HEK293 (cell line): ENCODE measurements at regions not wholly inside any gene's neighbourhood (a gene's known extent, or its start where the extent isn't known, plus 50 kb on each side); places are given as distances from the start of the nearest gene placed in this dataset.
A peak's percentile ranks its signal among the peaks of the same experiment; 100 is the strongest.

Experiments used
- CTCF ChIA-PET: fragments of 350-600 bp; formaldehyde crosslinking; extraction: SDS; loops from one replicate; lab custom pipeline; 2021; ENCODE audit warnings: antibody characterized with exemption; lab: Yijun Ruan, JAX
- POLR2A ChIA-PET: fragments of 300-600 bp; formaldehyde crosslinking; extraction: SDS; loops from one replicate; lab custom pipeline; 2020; ENCODE audit warnings: antibody characterized with exemption, inconsistent platforms; lab: Yijun Ruan, JAX
- H3K27ac ChIP-seq: fragments of 200-500 bp; sonication (Bioruptor generic); 2 replicates; pipeline ENCODE4 v1.5.1; 2014; ENCODE audit warnings: low read depth, low read length, control low read depth, inconsistent platforms; ENCODE audit errors: extremely low read depth
- H3K36me3 ChIP-seq, 2 experiments: fragments of 200-500 bp in 1 of 2; sonication (Bioruptor generic) in 1 of 2; 1 replicate in 1 of 2; 2 replicates in 1 of 2; pipeline ENCODE4 v1.5.1; 2014 to 2017; ENCODE audit warnings: inconsistent platforms in 2 of 2, low read length in 2 of 2; ENCODE audit not compliant: control insufficient read depth in 2 of 2, insufficient read depth in 1 of 2
- H3K4me1 ChIP-seq: fragments of 200-500 bp; sonication (Bioruptor generic); 2 replicates; pipeline ENCODE4 v1.5.1; 2014; ENCODE audit warnings: mild to moderate bottlenecking, low read length, inconsistent platforms; ENCODE audit not compliant: control insufficient read depth, insufficient read depth
- H3K4me3 ChIP-seq: 2 replicates; pipeline ENCODE4 v1.5.1; 2011; ENCODE audit warnings: low read depth, mild to moderate bottlenecking, control low read depth, low read length, moderate library complexity
- H3K9me3 ChIP-seq: fragments of 200-500 bp; sonication (Bioruptor generic); 2 replicates; pipeline ENCODE4 v1.5.1; 2014; ENCODE audit warnings: low read depth, low read length, inconsistent platforms; ENCODE audit not compliant: control insufficient read depth, insufficient read depth
- KLF7 ChIP-seq: fragments of 450-650 bp; formaldehyde crosslinking; IDR thresholded peaks from 2 replicates; pipeline ENCODE4 v1.5.1; 2016; ENCODE audit warnings: missing biosample characterization, missing genetic modification characterization, borderline replicate concordance
- KLF8 ChIP-seq: fragments of 450-650 bp; formaldehyde crosslinking; IDR thresholded peaks from 2 replicates; pipeline ENCODE4 v1.5.1; 2016; ENCODE audit warnings: missing biosample characterization, missing genetic modification characterization
- SALL2 ChIP-seq: fragments of 450-650 bp; formaldehyde crosslinking; IDR thresholded peaks from 2 replicates; pipeline ENCODE4 v1.5.0; 2017; ENCODE audit warnings: missing biosample characterization, mild to moderate bottlenecking, missing genetic modification characterization, borderline replicate concordance
- TCF7L2 ChIP-seq: IDR thresholded peaks from 2 replicates; pipeline ENCODE4 v1.6.1; 2011; ENCODE audit warnings: low read depth, mild to moderate bottlenecking, inconsistent platforms, low read length, moderate library complexity, borderline replicate concordance
- ZBTB10 ChIP-seq: fragments of 450-650 bp; formaldehyde crosslinking; IDR thresholded peaks from 2 replicates; pipeline ENCODE4 v1.5.1; 2016; ENCODE audit warnings: missing biosample characterization, missing genetic modification characterization
- ZBTB20 ChIP-seq: fragments of 450-650 bp; formaldehyde crosslinking; IDR thresholded peaks from 2 replicates; pipeline ENCODE4 v1.5.1; 2016; ENCODE audit warnings: missing biosample characterization, missing genetic modification characterization
- ZBTB21 ChIP-seq: fragments of 450-650 bp; formaldehyde crosslinking; IDR thresholded peaks from 2 replicates; pipeline ENCODE4 v1.5.1; 2017; ENCODE audit warnings: missing biosample characterization, missing genetic modification characterization
- ZBTB48 ChIP-seq: fragments of 450-650 bp; formaldehyde crosslinking; IDR thresholded peaks from 2 replicates; pipeline ENCODE4 v1.5.1; 2016; ENCODE audit warnings: missing biosample characterization, missing genetic modification characterization
- ZFHX2 ChIP-seq: fragments of 450-650 bp; formaldehyde crosslinking; conservative IDR thresholded peaks from 2 replicates; pipeline ENCODE4 v1.5.1; 2016; ENCODE audit warnings: missing biosample characterization, missing genetic modification characterization
- ZNF157 ChIP-seq: fragments of 450-650 bp; formaldehyde crosslinking; IDR thresholded peaks from 2 replicates; pipeline ENCODE4 v1.5.1; 2016; ENCODE audit warnings: missing biosample characterization, missing genetic modification characterization
- ZNF266 ChIP-seq: fragments of 450-650 bp; formaldehyde crosslinking; IDR thresholded peaks from 2 replicates; pipeline ENCODE4 v1.5.1; 2016; ENCODE audit warnings: missing biosample characterization, missing genetic modification characterization, low read depth
- ZNF335 ChIP-seq: fragments of 450-650 bp; formaldehyde crosslinking; conservative IDR thresholded peaks from 2 replicates; pipeline ENCODE4 v1.5.1; 2016; ENCODE audit warnings: missing biosample characterization, missing genetic modification characterization
- ZNF398 ChIP-seq: fragments of 450-650 bp; formaldehyde crosslinking; IDR thresholded peaks from 2 replicates; pipeline ENCODE4 v1.5.1; 2017; ENCODE audit warnings: missing biosample characterization, missing genetic modification characterization
- ZNF518A ChIP-seq: fragments of 450-650 bp; formaldehyde crosslinking; conservative IDR thresholded peaks from 2 replicates; pipeline ENCODE4 v1.5.1; 2016; ENCODE audit warnings: low read depth, missing biosample characterization, missing genetic modification characterization
- ZNF621 ChIP-seq: fragments of 450-650 bp; formaldehyde crosslinking; IDR thresholded peaks from 2 replicates; pipeline ENCODE4 v1.5.1; 2017; ENCODE audit warnings: missing biosample characterization, missing genetic modification characterization
- ZNF629 ChIP-seq: fragments of 450-650 bp; formaldehyde crosslinking; IDR thresholded peaks from 2 replicates; pipeline ENCODE4 v1.5.1; 2017; ENCODE audit warnings: missing biosample characterization, missing genetic modification characterization
- ZNF639 ChIP-seq: fragments of 450-650 bp; formaldehyde crosslinking; IDR thresholded peaks from 2 replicates; pipeline ENCODE4 v1.5.1; 2016; ENCODE audit warnings: missing biosample characterization, missing genetic modification characterization
- ZNF692 ChIP-seq: fragments of 450-650 bp; formaldehyde crosslinking; IDR thresholded peaks from 2 replicates; pipeline ENCODE4 v1.5.1; 2016; ENCODE audit warnings: missing biosample characterization, missing genetic modification characterization
- ZXDB ChIP-seq: fragments of 450-650 bp; formaldehyde crosslinking; IDR thresholded peaks from 2 replicates; pipeline ENCODE4 v1.5.1; 2016; ENCODE audit warnings: missing biosample characterization, missing genetic modification characterization

- Histone ChIP-seq H3K4me3 (no peak overlapping the region), H3K36me3 (no peaks in the 10 kb centered on the region), H3K9me3 (no peaks in the 10 kb centered on the region), H3K27ac (no peak overlapping the region), H3K4me1 (peaks cover 4% of the 10 kb centered on the region; the same call in 1 of the 2 replicates)
- ChIA-PET CTCF (interaction anchor here (0.6 kb wide), 1 partner anchor 211 kb away, joined by 4 read pairs; no protein-coding TSS in a partner anchor), POLR2A (no interaction called here)
- TF ChIP-seq TCF7L2 (no peak), ZNF621 (tag by site-specific recombination) (no peak), ZBTB10 (tag by site-specific recombination) (no peak), ZNF335 (no peak), SALL2 (tag by site-specific recombination) (no peak)
Measured at GRCh38 chr18:22603902-22604301, 186.2 kb upstream of the CTAGE1 start.

- ChIA-PET POLR2A (interaction anchor here (0.5 to 0.7 kb wide), 3 partner anchors 22 to 435 kb away, joined by 4 to 6 read pairs (median 5); partner anchors contain the start of gene GATA6), CTCF (interaction anchor here (0.7 kb wide), 1 partner anchor 267 kb away, joined by 5 read pairs; no protein-coding TSS in a partner anchor)
- Histone ChIP-seq H3K4me1 (peaks cover 4% of the 10 kb centered on the region; the same call in 1 of the 2 replicates), H3K9me3 (no peaks in the 10 kb centered on the region), H3K36me3 (no peaks in the 10 kb centered on the region), H3K4me3 (no peak overlapping the region), H3K27ac (peak overlapping the region; percentile 36; the same call in 1 of the 2 replicates)
- TF ChIP-seq ZBTB21 (tag by site-specific recombination) (peak; percentile 65), ZNF629 (tag by site-specific recombination) (peak; percentile 66; the same call in 1 of the 2 replicates), ZBTB48 (tag by site-specific recombination) (peak; percentile 13; the same call in 1 of the 2 replicates), ZNF692 (tag by site-specific recombination) (peak; percentile 33; the same call in 1 of the 2 replicates), ZNF518A (tag by site-specific recombination) (peak; percentile 38; the same call in 1 of the 2 replicates), ZBTB20 (tag by site-specific recombination) (no peak), KLF7 (tag by site-specific recombination) (no peak), ZXDB (tag by site-specific recombination) (0 out of 2 replicates have a peak, but pooled peaks have one; percentile 24), ZNF398 (tag by site-specific recombination) (peak; percentile 55), ZNF266 (tag by site-specific recombination) (no peak), ZFHX2 (tag by site-specific recombination) (peak; percentile 56), ZNF639 (no peak), KLF8 (tag by site-specific recombination) (peak; percentile 11; the same call in 1 of the 2 replicates), ZNF157 (tag by site-specific recombination) (no peak)
Measured at GRCh38 chr18:22604390-22604985, 186.8 kb upstream of the CTAGE1 start.
